Mesothelial cell of epicardium (in vitro differentiated cells): ENCODE measurements at regions not wholly inside any gene's neighbourhood (a gene's known extent, or its start where the extent isn't known, plus 50 kb on each side); places are given as distances from the start of the nearest gene placed in this dataset.
"Not testable (repeated sequence)": the region's sequence is repeated elsewhere in the genome, so short reads cannot be mapped to it uniquely, and the experiment has no call there.

ENCODE experiments used
- DNase-seq, 2 experiments: peaks; one replicate each; pipeline ENCODE4 v3.0.0; 2021; ENCODE audit warnings: low spot score in 2 of 2; ENCODE audit not compliant: unreplicated experiment in 2 of 2
- H3K27ac Mint-ChIP-seq: 2 replicates; pipeline ENCODE4 v1.8.0; 2021; ENCODE audit warnings: mixed read lengths
- H3K27me3 Mint-ChIP-seq: 2 replicates; pipeline ENCODE4 v1.8.0; 2021; ENCODE audit warnings: low read depth, mixed read lengths
- H3K36me3 Mint-ChIP-seq: 2 replicates; pipeline ENCODE4 v1.8.0; 2021; ENCODE audit warnings: mixed read lengths
- H3K4me1 Mint-ChIP-seq: 2 replicates; pipeline ENCODE4 v1.8.0; 2021; ENCODE audit warnings: mixed read lengths
- H3K4me3 Mint-ChIP-seq: 2 replicates; pipeline ENCODE4 v1.8.0; 2021; ENCODE audit warnings: mild to moderate bottlenecking, moderate library complexity, mixed read lengths
- H3K9me3 Mint-ChIP-seq: 2 replicates; pipeline ENCODE4 v1.8.0; 2021; ENCODE audit warnings: mixed read lengths
- CTCF ChIP-seq: fragments of 200-600 bp; sonication (generic); IDR thresholded peaks from one replicate; pipeline ENCODE4 v1.5.0; 2021; ENCODE audit warnings: antibody characterized with exemption; ENCODE audit not compliant: unreplicated experiment

DNA sequence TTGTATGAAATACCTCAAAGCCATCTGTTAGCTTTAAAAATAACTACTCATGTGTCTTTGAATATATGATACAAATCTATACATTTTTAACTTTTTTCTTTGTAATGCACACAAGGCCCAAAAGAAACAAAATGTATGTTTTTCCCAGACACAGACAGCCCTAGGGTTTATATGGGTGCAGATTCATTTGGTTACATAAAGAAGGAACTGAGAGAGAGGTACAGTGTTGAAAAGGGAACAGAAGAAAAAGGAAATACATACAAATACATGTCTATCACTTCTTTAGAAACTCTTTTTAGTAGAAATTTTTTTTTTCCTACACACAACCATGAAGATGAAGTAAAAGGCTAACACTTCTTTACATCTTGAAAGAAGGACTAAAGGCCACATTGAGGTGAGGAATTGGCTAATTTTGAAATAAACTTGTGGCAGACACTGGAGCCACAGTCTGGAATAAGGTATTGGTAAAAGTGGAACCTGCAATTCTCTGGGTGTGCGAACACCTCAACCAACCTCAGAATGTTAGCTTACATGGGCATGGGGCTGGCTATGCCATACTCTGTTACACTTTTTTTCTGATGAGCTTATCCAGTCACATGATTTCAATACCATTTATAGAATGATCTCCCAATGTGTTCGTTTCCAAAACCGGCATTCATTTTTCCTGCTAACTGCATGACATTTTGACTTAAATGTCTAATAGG, 67.9 kb downstream of the FAM47C start:
- H3K27me3 Mint-ChIP-seq: no peaks in the 10 kb centered on the region
- peaks cover 51% of the 10 kb centered on the region for H3K9me3 Mint-ChIP-seq
- H3K27ac Mint-ChIP-seq: no peak overlapping the region
- TF ChIP-seq CTCF: no peak
- no peak for DNase-seq
- H3K4me3 Mint-ChIP-seq: no peak overlapping the region
- no peaks in the 10 kb centered on the region for H3K36me3 Mint-ChIP-seq
- no peaks in the 10 kb centered on the region for H3K4me1 Mint-ChIP-seq

DNA sequence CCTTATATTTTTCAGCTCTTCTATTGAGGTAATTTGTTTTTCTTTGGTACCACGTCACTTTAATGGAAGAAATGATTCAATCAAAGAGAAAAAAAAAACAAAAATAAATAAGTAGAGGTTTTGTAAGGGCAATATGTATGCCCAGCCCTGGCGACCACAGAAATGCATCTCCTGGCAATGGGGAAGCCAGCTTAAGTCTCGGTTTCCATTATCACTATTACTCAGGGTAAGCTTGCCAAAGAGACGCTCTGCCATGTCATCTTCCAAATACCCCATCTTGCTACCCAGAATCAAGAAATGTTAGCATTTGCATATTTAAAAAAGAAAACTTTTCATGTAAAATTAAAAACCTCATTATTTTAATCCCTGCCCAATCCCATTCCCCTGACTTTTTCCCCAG, 68.8 kb downstream of the FAM47C start:
- H3K4me3 Mint-ChIP-seq: no peak overlapping the region
- no peaks in the 10 kb centered on the region for H3K4me1 Mint-ChIP-seq
- no peaks in the 10 kb centered on the region for H3K36me3 Mint-ChIP-seq
- no peaks in the 10 kb centered on the region for H3K27me3 Mint-ChIP-seq
- TF ChIP-seq CTCF: no peak
- no peak overlapping the region for H3K27ac Mint-ChIP-seq
- DNase-seq: no peak
- peaks cover 42% of the 10 kb centered on the region for H3K9me3 Mint-ChIP-seq

DNA sequence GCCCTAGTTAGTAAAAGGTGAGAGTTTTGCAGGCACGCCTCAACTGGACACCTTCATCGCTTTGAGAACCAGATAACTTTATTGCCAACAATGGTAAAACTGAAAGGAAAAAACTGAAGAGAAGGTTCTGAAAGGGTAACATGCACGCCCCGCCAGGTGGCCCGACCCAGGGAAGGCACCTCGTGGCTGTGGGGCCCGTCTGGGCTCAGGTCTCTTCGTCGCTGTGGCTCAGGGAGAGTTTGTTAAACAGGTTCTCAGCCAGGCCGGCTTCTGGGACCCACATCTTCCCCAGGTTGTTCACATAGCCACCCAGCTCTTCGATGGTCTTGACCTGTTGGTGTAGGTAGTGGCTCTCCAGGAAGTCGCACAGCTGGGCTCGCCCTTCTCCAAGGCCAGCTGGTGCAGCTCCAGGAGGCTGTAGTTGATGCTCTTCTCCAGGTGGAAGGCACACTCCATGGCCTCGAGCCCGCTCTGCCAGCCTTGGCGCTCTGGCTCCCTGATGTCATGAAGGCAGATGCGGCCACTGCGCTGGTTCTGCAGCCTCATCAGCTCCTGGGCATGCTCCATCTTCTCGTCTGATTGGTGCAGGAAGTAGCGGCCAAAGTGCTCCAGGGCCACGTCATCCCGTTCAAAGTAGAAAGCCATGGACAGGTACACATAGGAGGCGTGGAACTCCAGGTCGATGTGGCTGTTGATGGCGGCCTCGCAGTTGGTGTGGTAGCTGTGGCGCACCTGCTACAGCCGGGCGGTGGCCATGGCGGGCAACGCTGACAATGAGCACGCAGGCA, 69.7 kb downstream of the FAM47C start:
- no peak overlapping the region for H3K27ac Mint-ChIP-seq
- no peak overlapping the region for H3K4me3 Mint-ChIP-seq
- peaks cover 36% of the 10 kb centered on the region for H3K9me3 Mint-ChIP-seq
- no peak for DNase-seq
- H3K27me3 Mint-ChIP-seq: no peaks in the 10 kb centered on the region
- H3K36me3 Mint-ChIP-seq: no peaks in the 10 kb centered on the region
- no peak for TF ChIP-seq CTCF
- no peaks in the 10 kb centered on the region for H3K4me1 Mint-ChIP-seq

DNA sequence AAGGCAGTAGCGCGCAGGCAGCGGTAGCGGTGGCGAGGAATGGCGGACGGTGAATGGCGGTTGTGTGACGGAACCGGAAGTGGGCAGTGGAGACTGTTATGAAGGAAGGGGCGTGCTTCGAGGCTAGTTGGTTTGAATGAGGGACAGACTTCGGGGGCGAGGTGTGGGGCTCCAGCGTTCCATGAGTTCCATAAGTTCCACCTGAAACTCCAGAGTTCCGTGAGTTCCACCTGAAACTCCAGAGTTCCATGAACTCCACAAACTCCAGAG, 70.2 kb downstream of the FAM47C start:
- no peaks in the 10 kb centered on the region for H3K4me1 Mint-ChIP-seq
- no peak for DNase-seq
- no peak overlapping the region for H3K27ac Mint-ChIP-seq
- no peak overlapping the region for H3K4me3 Mint-ChIP-seq
- no peaks in the 10 kb centered on the region for H3K36me3 Mint-ChIP-seq
- H3K27me3 Mint-ChIP-seq: no peaks in the 10 kb centered on the region
- no peak for TF ChIP-seq CTCF
- peaks cover 31% of the 10 kb centered on the region for H3K9me3 Mint-ChIP-seq

DNA sequence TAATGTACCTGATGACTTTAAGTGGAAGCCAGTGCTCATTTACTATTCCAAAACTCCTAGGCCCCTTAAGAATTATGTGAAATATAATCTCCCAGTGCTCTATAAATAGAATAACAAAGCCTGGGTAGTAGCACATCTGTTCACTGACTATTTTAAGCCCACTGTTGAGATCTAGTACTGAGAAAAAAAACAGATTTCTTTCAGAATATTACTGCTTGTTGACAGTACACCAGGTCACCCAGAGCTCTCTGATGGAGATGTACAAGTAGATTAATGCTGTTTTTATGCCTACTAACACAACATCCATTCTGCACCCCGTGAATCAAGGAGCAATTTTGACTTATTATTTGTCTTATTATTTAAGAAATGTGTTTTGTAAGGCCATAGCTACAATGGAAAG, 75.7 kb downstream of the FAM47C start:
- no peak overlapping the region for H3K27ac Mint-ChIP-seq
- no peaks in the 10 kb centered on the region for H3K27me3 Mint-ChIP-seq
- peaks cover 12% of the 10 kb centered on the region for H3K9me3 Mint-ChIP-seq
- H3K36me3 Mint-ChIP-seq: no peaks in the 10 kb centered on the region
- no peaks in the 10 kb centered on the region for H3K4me1 Mint-ChIP-seq
- no peak for TF ChIP-seq CTCF
- no peak for DNase-seq
- no peak overlapping the region for H3K4me3 Mint-ChIP-seq

- H3K27ac Mint-ChIP-seq, H3K27me3 Mint-ChIP-seq, DNase-seq, H3K9me3 Mint-ChIP-seq, H3K4me3 Mint-ChIP-seq, H3K4me1 Mint-ChIP-seq, H3K36me3 Mint-ChIP-seq: not testable (repeated sequence)
Observed at GRCh38 chrX:37085699-37086098, 77.5 kb downstream of the FAM47C start.

GRCh38 chrX:37086820-37087219, 78.7 kb downstream of the FAM47C start:
- H3K36me3 Mint-ChIP-seq, DNase-seq, H3K27me3 Mint-ChIP-seq, H3K4me3 Mint-ChIP-seq, H3K9me3 Mint-ChIP-seq, H3K4me1 Mint-ChIP-seq, H3K27ac Mint-ChIP-seq: not testable (repeated sequence)

DNA sequence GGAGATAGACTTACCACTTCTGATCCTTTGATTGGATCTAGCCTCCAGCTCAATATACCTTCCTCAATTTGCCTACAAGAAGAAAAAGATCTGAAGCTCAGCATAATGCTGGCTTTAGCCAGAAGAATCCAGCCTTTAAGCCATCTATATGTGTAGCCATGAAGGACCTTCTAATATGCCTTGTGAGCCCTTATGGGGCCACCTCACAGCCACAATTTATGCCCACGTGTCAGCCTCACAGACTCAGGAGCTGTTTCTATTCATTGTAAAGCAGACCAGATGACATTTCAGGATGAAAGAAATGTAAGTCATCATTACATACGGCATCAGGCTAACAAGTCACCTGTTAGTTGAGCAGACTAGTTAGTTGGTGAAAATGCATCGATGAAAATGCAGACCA, 79.7 kb downstream of the FAM47C start:
- not testable (repeated sequence) for H3K27ac Mint-ChIP-seq, H3K4me3 Mint-ChIP-seq, H3K27me3 Mint-ChIP-seq, H3K36me3 Mint-ChIP-seq, H3K4me1 Mint-ChIP-seq, DNase-seq, H3K9me3 Mint-ChIP-seq

- H3K27me3 Mint-ChIP-seq, H3K4me1 Mint-ChIP-seq, H3K4me3 Mint-ChIP-seq, H3K9me3 Mint-ChIP-seq, DNase-seq, H3K36me3 Mint-ChIP-seq, H3K27ac Mint-ChIP-seq: not testable (repeated sequence)
Observed at GRCh38 chrX:37088778-37089177, 80.6 kb downstream of the FAM47C start.
